ENCODE measurements at regions not wholly inside any gene's neighbourhood (a gene's known extent, or its start where the extent isn't known, plus 50 kb on each side); places are given as distances from the start of the nearest gene placed in this dataset.

DNA sequence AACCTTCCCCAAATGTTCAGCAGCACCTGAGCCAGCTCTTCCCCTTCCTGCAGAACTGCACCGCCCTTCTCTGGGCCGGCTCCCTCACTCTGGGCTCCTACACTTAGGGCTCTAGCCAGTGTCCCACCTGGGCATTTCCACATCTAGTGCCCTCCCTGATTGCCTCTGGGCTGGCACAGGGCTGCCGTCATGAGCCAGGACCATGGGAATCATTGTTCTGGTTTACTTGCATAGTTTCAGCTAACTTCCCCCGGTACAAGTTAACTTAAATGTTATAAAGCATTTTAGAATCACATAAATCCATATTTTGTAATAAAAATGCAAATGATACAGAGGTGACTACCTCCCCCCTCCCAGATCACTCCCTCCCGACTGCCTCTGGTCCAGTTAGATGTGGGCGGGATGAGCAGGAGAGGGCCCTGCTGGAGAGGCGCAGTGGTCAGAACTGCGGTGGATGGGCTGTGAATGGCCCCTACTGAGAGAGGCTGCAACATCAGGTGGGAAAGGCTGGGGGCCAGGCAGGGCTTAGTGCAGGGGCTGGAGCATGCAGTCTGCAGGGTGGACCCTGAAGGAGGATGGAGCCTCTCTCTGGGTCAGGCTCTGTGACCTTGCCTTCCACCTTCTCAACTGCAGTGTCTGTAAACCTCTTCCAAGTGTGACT is 371.4 kb upstream of the C1orf174 start:
- Histone ChIP-seq H3K4me1 (no peaks in the 10 kb centered on the region), H3K27me3 (peaks cover 0 to 70% (median 5%) of the 10 kb centered on the region in 4 donors), H3K4me3 (no peak overlapping the region), H3K36me3 (no peaks in the 10 kb centered on the region), H3K27ac (replicated peaks in 1 of 4) (no peak overlapping the region), H3K9me3 (peaks cover 0 to 14% (median 13%) of the 10 kb centered on the region in 4 donors)
- intact Hi-C loops (cut with DNase I) = no loop called here
- WGBS = 82% methylated on average over 8 of the region's 8 CpGs
- DNase-seq (ENCODE audit: extremely low spot score) = peak; percentile 90
- no peak for TF ChIP-seq EP300 (IDR thresholded peaks at IDR 0.05)
- TF ChIP-seq POLR2AphosphoS5 (IDR thresholded peaks at IDR 0.05) = no peak
- TF ChIP-seq, protein P1, sequence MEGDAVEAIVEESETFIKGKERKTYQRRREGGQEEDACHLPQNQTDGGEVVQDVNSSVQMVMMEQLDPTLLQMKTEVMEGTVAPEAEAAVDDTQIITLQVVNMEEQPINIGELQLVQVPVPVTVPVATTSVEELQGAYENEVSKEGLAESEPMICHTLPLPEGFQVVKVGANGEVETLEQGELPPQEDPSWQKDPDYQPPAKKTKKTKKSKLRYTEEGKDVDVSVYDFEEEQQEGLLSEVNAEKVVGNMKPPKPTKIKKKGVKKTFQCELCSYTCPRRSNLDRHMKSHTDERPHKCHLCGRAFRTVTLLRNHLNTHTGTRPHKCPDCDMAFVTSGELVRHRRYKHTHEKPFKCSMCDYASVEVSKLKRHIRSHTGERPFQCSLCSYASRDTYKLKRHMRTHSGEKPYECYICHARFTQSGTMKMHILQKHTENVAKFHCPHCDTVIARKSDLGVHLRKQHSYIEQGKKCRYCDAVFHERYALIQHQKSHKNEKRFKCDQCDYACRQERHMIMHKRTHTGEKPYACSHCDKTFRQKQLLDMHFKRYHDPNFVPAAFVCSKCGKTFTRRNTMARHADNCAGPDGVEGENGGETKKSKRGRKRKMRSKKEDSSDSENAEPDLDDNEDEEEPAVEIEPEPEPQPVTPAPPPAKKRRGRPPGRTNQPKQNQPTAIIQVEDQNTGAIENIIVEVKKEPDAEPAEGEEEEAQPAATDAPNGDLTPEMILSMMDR (IDR thresholded peaks at IDR 0.05) = no peak
- TF ChIP-seq POLR2A (IDR thresholded peaks at IDR 0.05; ENCODE audit: low read depth) = no peak

DNA sequence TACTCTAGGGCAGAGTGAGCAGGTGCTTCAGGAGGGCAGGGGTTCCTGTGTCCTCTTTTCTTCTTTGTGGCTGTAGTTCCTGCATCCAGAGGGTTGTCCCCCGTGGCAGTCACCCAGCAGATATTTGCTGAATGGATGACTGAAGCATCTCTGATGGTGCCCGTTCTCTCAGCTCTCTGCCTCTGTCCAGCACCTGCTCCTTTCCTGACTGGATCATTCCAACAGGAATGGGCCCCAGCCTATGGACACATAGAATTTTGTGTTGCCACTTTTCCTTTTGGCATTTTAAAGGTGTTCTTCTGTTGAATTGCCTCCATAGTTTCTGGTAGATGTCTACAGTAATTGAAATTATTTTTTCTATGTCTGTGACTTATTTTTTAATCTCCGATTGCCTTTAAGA is 372.5 kb upstream of the C1orf174 start:
- Histone ChIP-seq H3K27ac (replicated peaks in 1 of 4) (no peak overlapping the region), H3K9me3 (peaks cover 0 to 20% (median 19%) of the 10 kb centered on the region in 4 donors), H3K4me3 (no peak overlapping the region), H3K36me3 (no peaks in the 10 kb centered on the region), H3K27me3 (peaks cover 0 to 69% (median 4%) of the 10 kb centered on the region in 4 donors), H3K4me1 (no peaks in the 10 kb centered on the region)
- DNase-seq (ENCODE audit: extremely low spot score) = no peak
- intact Hi-C loops (cut with DNase I) = no loop called here
- WGBS = 65% methylated on average over 2 of the region's 3 CpGs
- TF ChIP-seq POLR2A (IDR thresholded peaks at IDR 0.05; ENCODE audit: low read depth) (no peak), POLR2AphosphoS5 (IDR thresholded peaks at IDR 0.05) (no peak), EP300 (IDR thresholded peaks at IDR 0.05) (no peak)
- TF ChIP-seq, protein P1 (IDR thresholded peaks at IDR 0.05) = no peak

DNA sequence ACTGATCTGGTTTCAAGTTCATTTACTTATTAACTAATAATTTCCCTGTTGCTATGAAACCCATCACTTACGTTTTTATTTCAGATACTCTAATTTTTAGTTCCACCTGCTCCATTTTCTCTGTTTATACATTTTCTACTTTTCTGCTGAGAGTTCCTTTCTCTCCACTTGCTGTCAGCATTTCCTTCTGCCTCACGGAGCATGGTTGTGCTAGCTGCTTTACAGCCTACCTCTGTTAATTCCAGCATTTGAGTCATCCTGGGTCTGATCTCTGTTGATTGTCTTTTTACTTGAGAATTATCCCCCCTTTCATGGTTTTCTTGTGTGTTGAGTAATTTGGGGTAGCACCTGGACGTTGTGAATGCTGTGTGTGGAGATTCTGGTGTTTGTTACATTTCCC is 373.2 kb upstream of the C1orf174 start:
- Histone ChIP-seq H3K4me3 (no peak overlapping the region), H3K9me3 (peaks cover 0 to 27% (median 25%) of the 10 kb centered on the region in 4 donors), H3K36me3 (no peaks in the 10 kb centered on the region), H3K4me1 (no peaks in the 10 kb centered on the region), H3K27ac (replicated peaks in 1 of 4) (no peak overlapping the region), H3K27me3 (peaks cover 0 to 63% (median 2%) of the 10 kb centered on the region in 4 donors)
- TF ChIP-seq POLR2A (IDR thresholded peaks at IDR 0.05; ENCODE audit: low read depth) (no peak), POLR2AphosphoS5 (IDR thresholded peaks at IDR 0.05) (no peak), EP300 (IDR thresholded peaks at IDR 0.05) (no peak)
- TF ChIP-seq, protein P1 (IDR thresholded peaks at IDR 0.05) = no peak
- 46% methylated on average over 3 of the region's 3 CpGs for WGBS
- DNase-seq (ENCODE audit: extremely low spot score) = no peak
- intact Hi-C loops (cut with DNase I) = no loop called here

DNA sequence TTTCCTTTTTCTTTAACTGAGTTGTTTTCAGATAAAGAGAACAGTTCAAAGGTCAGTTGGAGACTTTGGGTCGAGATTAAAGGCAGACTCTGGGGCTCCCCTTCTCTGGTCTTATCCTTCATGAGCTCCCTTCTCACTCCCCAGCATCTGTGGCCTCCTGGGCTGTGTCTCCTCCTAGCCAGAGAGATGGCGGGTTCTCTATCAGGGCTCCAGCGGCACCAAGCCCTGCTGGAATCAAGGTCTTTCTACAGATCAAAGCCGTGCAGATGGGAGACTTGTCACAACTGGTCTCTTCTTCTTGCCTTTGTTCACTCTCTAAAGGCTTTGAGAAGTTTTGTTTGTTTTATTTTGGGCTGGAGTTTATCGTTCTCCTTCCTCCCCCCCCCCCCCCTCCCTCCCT is 373.7 kb upstream of the C1orf174 start:
- H3K36me3 ChIP-seq = no peaks in the 10 kb centered on the region
- intact Hi-C loops (cut with DNase I) = no loop called here
- no peak for TF ChIP-seq POLR2AphosphoS5 (IDR thresholded peaks at IDR 0.05)
- TF ChIP-seq, protein P1 (IDR thresholded peaks at IDR 0.05) = no peak
- no peak for TF ChIP-seq POLR2A (IDR thresholded peaks at IDR 0.05; ENCODE audit: low read depth)
- no peak for TF ChIP-seq EP300 (IDR thresholded peaks at IDR 0.05)
- WGBS = 35% methylated on average over 5 of the region's 5 CpGs
- H3K4me1 ChIP-seq = no peaks in the 10 kb centered on the region
- no peak overlapping the region for H3K27ac ChIP-seq (replicated peaks in 1 of 4)
- no peak overlapping the region for H3K4me3 ChIP-seq
- peaks cover 0 to 27% (median 25%) of the 10 kb centered on the region in 4 donors for H3K9me3 ChIP-seq
- peaks cover 0 to 58% (median 2%) of the 10 kb centered on the region in 4 donors for H3K27me3 ChIP-seq
- DNase-seq (ENCODE audit: extremely low spot score) = no peak
